NCI-H510A treated with DMSO at 0.1 percent for 48 hours (cell line): ENCODE measurements at regions not wholly inside any gene's neighbourhood (a gene's known extent, or its start where the extent isn't known, plus 50 kb on each side); places are given as distances from the start of the nearest gene placed in this dataset.
A peak's percentile ranks its signal among the peaks of the same experiment; 100 is the strongest.

Source experiments
- DNase-seq: peaks from one replicate; lab custom pipeline; 2025; lab: John Stamatoyannopoulos, UW

DNA sequence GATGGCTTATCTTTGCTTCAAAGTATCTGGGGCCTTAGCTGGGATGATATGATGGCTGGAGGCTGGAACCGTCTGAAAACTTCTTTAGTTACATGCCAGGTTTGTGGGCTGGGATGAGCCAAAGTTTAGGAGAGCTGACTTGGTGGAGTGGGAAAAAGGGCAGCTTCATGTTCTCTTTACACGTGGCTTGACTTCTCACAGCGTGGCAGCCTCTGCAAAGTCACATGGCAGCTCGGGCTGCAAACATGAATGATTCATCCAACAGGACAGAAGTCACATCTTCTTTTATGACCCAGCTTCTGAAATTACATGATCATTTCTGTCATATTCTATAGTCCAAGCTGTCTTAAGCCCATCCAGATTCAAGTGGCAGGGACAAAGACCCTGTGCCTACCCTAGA is 176.0 kb downstream of the OLFM4 start:
- no peak for DNase-seq

GRCh38 chr13:53206455-53206854 is 177.8 kb downstream of the OLFM4 start:
- peak; percentile 11 for DNase-seq

DNA sequence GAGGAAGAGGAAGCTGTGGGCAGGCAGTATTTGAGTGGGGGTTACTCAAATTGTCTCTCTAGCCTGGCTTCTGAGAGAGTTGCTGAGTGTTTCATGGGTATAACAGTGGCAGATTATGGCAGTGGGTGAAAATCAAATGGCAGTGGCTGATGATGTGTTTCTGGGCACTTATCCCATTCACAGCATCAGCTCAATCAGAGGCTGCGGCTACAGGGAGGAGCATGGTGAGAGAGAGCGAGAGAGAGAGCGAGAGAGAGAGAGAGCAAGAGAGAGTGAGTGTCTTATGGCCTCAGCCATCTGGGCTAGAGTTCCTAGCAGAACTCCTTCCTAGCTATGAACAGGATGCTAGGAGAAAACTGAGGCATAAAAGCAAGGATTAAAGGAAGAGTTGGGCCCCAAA is 178.9 kb downstream of the OLFM4 start:
- no peak for DNase-seq

GRCh38 chr13:53214433-53214832 is 185.8 kb downstream of the OLFM4 start:
- no peak for DNase-seq

DNA sequence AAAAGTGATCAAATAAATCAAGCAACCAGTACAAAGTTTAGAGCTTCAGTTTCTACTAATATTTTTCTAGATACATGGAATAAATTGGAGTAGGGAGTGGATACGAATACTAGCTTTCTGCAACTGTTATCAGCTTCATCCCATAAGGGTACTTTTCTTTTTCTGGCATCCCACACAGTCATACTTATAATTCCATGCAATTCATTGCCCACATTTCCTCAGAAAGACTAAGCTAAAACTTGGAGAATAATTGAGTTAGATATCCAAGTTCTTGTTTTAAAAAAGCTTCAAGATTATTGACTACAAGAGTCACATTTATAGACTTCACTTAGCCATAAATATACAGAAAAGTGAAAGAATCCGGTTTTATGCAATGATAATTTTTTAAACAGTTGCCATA is 186.9 kb downstream of the OLFM4 start:
- DNase-seq: no peak

GRCh38 chr13:53216773-53217172 is 188.2 kb downstream of the OLFM4 start:
- no peak for DNase-seq

DNA sequence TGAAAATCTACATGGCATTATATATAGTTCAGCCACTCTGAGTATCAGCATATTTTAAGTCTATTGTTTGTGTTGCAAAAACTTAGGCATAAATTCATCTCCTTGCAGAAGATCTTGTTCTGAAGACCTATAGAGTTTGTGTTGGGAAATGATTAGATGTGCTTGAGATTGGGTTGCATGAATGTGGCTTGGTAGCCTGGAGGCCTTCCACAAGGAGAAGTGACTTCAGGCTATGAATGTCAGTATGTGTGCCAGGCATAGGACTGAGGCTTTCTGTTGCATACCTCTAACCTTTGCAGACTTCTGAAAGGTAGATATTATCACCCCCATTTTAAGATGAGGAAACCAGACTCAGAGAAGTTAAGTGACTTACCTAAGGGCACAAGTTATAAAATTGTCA is 188.6 kb downstream of the OLFM4 start:
- DNase-seq: no peak

DNA sequence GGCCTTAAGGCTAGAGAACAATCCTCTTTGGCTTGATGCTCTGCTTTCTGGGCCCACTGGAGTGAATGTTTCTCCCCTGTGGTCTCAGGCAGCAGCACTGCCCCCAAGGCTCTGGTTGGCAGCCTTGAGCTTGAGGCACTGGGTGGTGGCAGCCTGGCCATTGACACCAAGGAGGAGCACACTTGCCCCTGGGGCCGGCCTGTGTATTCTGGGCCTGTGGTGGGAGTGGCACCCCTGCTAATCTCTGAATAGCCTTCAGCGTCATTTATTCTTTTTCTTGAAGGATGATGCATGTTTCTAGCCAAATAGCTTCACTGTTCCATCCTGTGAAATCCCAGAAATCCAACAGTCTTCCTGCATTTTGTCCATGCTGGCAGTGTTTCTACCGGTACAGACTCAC is 191.4 kb downstream of the OLFM4 start:
- no peak for DNase-seq

GRCh38 chr13:53237696-53238095 is 209.1 kb downstream of the OLFM4 start:
- DNase-seq: no peak

DNA sequence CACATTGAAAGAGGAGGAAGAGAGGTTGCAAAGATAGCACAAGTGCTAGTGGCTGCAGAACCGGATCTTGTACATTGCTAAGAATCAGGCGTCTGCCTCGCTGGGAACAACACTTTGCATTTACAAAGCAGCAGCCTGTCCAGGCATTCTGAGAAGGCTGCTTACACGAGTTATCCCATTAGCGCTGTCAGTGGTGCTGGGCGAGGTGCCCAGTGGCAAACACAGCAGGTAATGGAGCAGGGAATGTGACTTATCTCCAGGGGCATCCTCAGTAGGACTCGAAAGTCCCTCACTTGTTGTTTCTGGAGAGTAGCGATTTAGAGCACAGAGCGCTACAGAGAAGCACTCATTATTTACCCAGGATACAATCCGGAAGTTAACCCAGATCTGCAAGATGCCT is 209.6 kb downstream of the OLFM4 start:
- peak; percentile 59 for DNase-seq

DNA sequence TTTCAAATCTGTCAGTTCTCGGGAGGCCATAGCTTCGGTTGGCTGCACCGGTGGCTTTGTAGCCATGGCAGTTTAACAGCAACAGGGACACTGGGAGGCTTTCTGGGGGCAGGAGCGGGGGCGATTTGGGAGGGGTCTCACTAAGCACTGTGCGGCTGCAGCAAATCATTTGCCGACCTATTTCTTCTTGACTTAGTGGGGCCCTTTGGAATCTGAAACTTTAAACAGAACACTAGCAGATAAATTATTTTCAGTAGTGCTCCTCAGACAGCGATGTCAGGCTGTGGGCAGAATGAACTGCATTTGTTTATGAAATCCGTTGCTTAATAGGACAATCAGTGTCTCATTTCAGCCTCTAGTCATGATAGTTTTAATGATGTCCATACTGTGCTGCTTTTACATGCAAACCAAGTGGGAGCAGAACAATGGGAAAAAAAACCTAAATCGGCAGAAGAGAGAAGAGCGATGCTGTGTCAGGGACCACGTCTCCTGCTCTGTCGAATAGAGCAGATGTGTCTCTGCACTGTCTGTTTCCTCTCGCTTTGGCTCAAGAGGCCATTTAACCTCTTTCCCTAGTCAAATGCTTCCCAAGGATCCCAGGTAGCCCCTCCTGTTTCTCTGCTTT is 211.9 kb downstream of the OLFM4 start:
- peak; percentile 55 for DNase-seq

GRCh38 chr13:53241891-53242348 is 213.3 kb downstream of the OLFM4 start:
- peak; percentile 80 for DNase-seq

DNA sequence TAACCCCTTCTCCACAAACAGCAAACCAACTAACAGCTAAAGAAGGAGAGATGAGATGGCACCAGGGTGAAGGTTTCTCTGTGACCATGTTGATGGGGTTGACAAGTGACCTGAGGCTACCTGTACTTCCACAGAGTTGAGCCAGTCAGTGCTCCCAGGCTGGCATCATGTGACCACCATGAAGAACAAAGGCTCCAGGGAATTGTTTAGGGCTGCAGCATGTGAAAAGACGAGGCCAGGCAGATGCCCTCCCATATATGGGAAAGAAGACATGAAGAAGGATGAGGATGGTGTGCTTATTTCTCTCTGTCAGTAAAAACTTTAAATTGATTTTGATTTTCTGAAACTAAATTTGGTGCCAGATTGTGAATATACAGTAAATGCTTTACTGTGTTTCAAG is 220.6 kb downstream of the OLFM4 start:
- no peak for DNase-seq

GRCh38 chr13:53250272-53250875 is 221.8 kb downstream of the OLFM4 start:
- DNase-seq: peak; percentile 69

- no peak for DNase-seq
Measured at GRCh38 chr13:53250977-53251376, 222.4 kb downstream of the OLFM4 start.

- DNase-seq: no peak
Measured at GRCh38 chr13:53254500-53254899, 225.9 kb downstream of the OLFM4 start.

DNA sequence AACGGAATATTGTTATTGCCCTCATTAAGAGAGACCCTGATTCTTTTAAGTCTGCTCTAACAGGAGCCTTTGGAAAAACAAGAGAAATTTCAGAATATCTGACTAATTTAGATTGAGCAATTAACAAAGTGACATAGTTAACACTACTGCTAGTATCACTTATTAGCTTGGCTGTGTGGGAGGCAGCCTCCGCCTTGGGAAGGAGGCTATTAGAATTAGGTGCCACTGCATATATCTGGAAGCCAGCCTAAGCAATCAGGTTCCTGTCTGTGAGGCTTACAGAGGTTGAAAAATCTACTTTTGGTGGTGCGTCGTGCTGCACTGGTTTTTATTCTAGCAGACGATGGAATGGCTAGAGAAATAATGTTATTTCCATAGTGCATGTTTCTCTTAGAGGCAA is 227.2 kb downstream of the OLFM4 start:
- no peak for DNase-seq

GRCh38 chr13:53260594-53260993 is 232.0 kb downstream of the OLFM4 start:
- DNase-seq: no peak

- no peak for DNase-seq
Measured at GRCh38 chr13:53264751-53265385, 236.3 kb downstream of the OLFM4 start.

GRCh38 chr13:53266757-53267156 is 238.1 kb downstream of the OLFM4 start:
- no peak for DNase-seq

DNA sequence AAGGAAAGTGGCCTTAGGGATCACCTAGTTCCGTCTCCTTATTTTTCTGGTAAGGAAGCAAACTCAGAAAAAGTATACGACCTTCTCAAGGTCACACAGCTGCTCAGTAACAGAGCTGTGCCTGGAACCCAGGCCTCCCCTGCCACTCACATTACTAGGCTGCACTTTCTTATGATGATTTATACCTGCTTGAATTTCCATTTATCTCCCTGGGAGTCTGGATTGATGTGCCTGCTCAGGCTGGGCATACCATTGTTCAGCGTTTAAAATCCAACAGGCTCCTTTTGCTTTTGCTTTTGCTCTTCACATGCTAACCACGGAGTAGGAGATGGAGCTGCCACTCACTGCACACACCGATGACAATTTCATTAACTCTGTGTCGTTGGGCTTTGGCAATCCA is 241.0 kb downstream of the OLFM4 start:
- DNase-seq: no peak

- DNase-seq: no peak
Measured at GRCh38 chr13:53272873-53273272, 244.3 kb downstream of the OLFM4 start.

DNA sequence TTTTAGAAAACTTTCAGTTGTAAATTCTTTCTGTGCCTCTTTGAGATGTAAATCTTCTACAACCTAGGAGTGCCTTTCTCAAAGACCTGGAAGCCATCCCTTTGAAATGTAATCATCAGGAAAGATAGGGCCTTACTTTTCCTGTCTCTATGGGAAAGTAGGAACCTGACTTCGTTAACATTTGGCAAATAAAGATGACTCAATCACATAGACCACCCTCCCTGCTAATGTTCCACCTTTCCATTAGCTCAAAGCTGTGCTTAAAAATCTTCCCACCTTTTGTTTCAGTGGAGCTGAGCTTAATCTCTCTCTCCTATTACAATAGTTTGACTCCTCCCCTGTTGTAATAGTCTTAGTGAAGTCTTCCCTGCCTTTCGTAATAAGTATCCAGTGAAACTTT is 247.7 kb downstream of the OLFM4 start:
- no peak for DNase-seq

DNA sequence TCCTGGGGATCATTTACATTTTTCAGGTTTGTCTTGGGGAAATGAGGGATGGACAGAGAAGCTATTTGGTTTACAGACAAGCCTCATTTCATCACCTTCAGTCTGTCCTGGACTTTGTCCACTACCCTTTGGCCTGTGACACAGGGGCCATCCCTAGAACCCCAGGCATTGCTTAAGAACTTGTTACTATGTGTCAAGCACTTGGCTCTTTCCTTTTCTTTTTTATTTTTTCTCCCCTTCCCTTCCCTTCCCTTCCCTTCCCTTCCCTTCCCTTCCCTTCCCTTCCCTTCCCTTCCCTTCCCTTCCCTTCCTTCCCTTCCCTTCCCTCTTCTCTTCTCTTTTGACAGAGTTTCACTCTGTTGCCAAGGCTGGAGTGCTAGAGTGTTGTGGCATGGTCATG is 253.1 kb downstream of the OLFM4 start:
- no peak for DNase-seq
